ENCODE measurements at regions not wholly inside any gene's neighbourhood (a gene's known extent, or its start where the extent isn't known, plus 50 kb on each side); places are given as distances from the start of the nearest gene placed in this dataset.

- TF ChIP-seq, protein P1, sequence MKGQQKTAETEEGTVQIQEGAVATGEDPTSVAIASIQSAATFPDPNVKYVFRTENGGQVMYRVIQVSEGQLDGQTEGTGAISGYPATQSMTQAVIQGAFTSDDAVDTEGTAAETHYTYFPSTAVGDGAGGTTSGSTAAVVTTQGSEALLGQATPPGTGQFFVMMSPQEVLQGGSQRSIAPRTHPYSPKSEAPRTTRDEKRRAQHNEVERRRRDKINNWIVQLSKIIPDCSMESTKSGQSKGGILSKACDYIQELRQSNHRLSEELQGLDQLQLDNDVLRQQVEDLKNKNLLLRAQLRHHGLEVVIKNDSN (IDR thresholded peaks at IDR 0.05; ENCODE audit: borderline replicate concordance, extremely low read length, insufficient read depth, low read depth, low read length), result no peak
- TF ChIP-seq ATF7 (IDR thresholded peaks at IDR 0.05; ENCODE audit: low read depth), result no peak
- TF ChIP-seq, protein P2, sequence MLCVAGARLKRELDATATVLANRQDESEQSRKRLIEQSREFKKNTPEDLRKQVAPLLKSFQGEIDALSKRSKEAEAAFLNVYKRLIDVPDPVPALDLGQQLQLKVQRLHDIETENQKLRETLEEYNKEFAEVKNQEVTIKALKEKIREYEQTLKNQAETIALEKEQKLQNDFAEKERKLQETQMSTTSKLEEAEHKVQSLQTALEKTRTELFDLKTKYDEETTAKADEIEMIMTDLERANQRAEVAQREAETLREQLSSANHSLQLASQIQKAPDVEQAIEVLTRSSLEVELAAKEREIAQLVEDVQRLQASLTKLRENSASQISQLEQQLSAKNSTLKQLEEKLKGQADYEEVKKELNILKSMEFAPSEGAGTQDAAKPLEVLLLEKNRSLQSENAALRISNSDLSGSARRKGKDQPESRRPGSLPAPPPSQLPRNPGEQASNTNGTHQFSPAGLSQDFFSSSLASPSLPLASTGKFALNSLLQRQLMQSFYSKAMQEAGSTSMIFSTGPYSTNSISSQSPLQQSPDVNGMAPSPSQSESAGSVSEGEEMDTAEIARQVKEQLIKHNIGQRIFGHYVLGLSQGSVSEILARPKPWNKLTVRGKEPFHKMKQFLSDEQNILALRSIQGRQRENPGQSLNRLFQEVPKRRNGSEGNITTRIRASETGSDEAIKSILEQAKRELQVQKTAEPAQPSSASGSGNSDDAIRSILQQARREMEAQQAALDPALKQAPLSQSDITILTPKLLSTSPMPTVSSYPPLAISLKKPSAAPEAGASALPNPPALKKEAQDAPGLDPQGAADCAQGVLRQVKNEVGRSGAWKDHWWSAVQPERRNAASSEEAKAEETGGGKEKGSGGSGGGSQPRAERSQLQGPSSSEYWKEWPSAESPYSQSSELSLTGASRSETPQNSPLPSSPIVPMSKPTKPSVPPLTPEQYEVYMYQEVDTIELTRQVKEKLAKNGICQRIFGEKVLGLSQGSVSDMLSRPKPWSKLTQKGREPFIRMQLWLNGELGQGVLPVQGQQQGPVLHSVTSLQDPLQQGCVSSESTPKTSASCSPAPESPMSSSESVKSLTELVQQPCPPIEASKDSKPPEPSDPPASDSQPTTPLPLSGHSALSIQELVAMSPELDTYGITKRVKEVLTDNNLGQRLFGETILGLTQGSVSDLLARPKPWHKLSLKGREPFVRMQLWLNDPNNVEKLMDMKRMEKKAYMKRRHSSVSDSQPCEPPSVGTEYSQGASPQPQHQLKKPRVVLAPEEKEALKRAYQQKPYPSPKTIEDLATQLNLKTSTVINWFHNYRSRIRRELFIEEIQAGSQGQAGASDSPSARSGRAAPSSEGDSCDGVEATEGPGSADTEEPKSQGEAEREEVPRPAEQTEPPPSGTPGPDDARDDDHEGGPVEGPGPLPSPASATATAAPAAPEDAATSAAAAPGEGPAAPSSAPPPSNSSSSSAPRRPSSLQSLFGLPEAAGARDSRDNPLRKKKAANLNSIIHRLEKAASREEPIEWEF (IDR thresholded peaks at IDR 0.05; ENCODE audit: insufficient replicate concordance, low read depth, low read length), result no peak
Observed at GRCh38 chr4:135735512-135735911, 1533.9 kb upstream of the PABPC4L start (continued).

GRCh38 chr4:135732448-135732847 lies 1530.9 kb upstream of the PABPC4L start:
- H3K4me2 ChIP-seq (ENCODE audit: control insufficient read depth, insufficient read depth), result no peak overlapping the region
- H3K4me3 ChIP-seq, result no peak overlapping the region
- FAIRE-seq (no peak), ATAC-seq (no peak), DNase-seq (ENCODE audit: low read depth, low spot score) (no peak)
- ChIA-PET RAD21 (ENCODE audit: unreplicated experiment) (no interaction called here), POLR2A (no interaction called here), CTCF (no interaction called here), SMC1A (ENCODE audit: uncharacterized antibody, unreplicated experiment) (interaction anchor here (0.9 kb wide), 1 partner anchor 17 kb away, joined by 3 read pairs; no protein-coding TSS in a partner anchor)
- no peak overlapping the region for H2AFZ ChIP-seq (ENCODE audit: control insufficient read depth, low read depth, low read length)
- no peaks in the 10 kb centered on the region for H3K36me3 ChIP-seq (ENCODE audit: control insufficient read depth in 2 of 2, insufficient read depth in 2 of 2, low read length in 1 of 2)
- no TSS peak for BruUV-seq (replicated peaks)
- 17% methylated on average over 4 of the region's 4 CpGs for WGBS (ENCODE audit: insufficient coverage, insufficient replicate concordance, low lambda C conversion rate, missing lambda C conversion rate)
- H4K20me1 ChIP-seq (ENCODE audit: control insufficient read depth, insufficient read depth), result no peaks in the 10 kb centered on the region
- H3K27ac ChIP-seq (ENCODE audit: control insufficient read depth, insufficient read depth), result no peak overlapping the region
- H3K27me3 ChIP-seq (replicated peaks in 1 of 2; ENCODE audit: control insufficient read depth in 2 of 2, insufficient read depth in 2 of 2, low read length in 1 of 2), result no peaks in the 10 kb centered on the region
- H3K9ac ChIP-seq (ENCODE audit: control insufficient read depth, insufficient read depth, low read length), result no peak overlapping the region
- H3K9me3 ChIP-seq (replicated peaks; ENCODE audit: control insufficient read depth, insufficient read depth, low read length), result no peaks in the 10 kb centered on the region
- no peaks in the 10 kb centered on the region for H3K79me2 ChIP-seq (ENCODE audit: control insufficient read depth, insufficient read depth, low read length)
- in situ Hi-C loops (cut with MboI), result no loop called here
- no peaks in the 10 kb centered on the region for H3K4me1 ChIP-seq (ENCODE audit: control insufficient read depth, insufficient read depth, low read length)
- intact Hi-C loops (cut with micrococcal nuclease; ENCODE audit: unreplicated experiment), result no loop called here
- TF ChIP-seq EP300 (IDR thresholded peaks at IDR 0.05; ENCODE audit: borderline replicate concordance in 1 of 2, control insufficient read depth in 1 of 2, low read depth in 2 of 2, low read length in 2 of 2) (no peak), KLF5 (IDR thresholded peaks at IDR 0.05; ENCODE audit: partially characterized antibody) (no peak), RBBP5 (conservative IDR thresholded peaks at IDR 0.05) (no peak), NRF1 (conservative IDR thresholded peaks at IDR 0.05; ENCODE audit: low read depth, low read length) (no peak)
- TF ChIP-seq, protein P3, sequence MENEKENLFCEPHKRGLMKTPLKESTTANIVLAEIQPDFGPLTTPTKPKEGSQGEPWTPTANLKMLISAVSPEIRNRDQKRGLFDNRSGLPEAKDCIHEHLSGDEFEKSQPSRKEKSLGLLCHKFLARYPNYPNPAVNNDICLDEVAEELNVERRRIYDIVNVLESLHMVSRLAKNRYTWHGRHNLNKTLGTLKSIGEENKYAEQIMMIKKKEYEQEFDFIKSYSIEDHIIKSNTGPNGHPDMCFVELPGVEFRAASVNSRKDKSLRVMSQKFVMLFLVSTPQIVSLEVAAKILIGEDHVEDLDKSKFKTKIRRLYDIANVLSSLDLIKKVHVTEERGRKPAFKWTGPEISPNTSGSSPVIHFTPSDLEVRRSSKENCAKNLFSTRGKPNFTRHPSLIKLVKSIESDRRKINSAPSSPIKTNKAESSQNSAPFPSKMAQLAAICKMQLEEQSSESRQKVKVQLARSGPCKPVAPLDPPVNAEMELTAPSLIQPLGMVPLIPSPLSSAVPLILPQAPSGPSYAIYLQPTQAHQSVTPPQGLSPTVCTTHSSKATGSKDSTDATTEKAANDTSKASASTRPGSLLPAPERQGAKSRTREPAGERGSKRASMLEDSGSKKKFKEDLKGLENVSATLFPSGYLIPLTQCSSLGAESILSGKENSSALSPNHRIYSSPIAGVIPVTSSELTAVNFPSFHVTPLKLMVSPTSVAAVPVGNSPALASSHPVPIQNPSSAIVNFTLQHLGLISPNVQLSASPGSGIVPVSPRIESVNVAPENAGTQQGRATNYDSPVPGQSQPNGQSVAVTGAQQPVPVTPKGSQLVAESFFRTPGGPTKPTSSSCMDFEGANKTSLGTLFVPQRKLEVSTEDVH (IDR thresholded peaks at IDR 0.05; ENCODE audit: low read depth, partially characterized antibody), result no peak
